ENCODE measurements at regions not wholly inside any gene's neighbourhood (a gene's known extent, or its start where the extent isn't known, plus 50 kb on each side); places are given as distances from the start of the nearest gene placed in this dataset.

DNA sequence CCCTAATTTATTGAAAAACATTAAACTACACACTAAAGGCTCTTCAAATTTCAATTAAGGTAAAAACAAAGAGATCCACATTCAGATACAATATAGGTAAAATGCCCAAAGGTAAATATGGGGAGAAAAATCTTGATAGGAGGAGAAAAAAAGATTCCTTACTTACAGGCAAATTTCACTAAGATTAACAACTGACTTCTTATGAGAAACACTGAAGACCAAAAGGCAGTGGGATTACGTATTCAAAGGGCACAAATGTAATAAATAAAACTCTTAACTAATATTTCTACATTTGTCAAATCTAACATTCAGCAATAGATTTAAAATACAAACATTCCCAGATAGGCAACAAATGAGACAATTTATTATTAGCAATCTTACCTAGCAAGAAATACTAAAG is 829.3 kb downstream of the SH3BGRL start:
- Mint-ChIP-seq H3K36me3 (no peaks in the 10 kb centered on the region), H3K9me3 (peaks cover 70% of the 10 kb centered on the region), H3K4me3 (no peak overlapping the region), H3K27ac (no peak overlapping the region), H3K27me3 (ENCODE audit: low read depth) (no peaks in the 10 kb centered on the region), H3K4me1 (no peaks in the 10 kb centered on the region)
- TF ChIP-seq, protein P1, sequence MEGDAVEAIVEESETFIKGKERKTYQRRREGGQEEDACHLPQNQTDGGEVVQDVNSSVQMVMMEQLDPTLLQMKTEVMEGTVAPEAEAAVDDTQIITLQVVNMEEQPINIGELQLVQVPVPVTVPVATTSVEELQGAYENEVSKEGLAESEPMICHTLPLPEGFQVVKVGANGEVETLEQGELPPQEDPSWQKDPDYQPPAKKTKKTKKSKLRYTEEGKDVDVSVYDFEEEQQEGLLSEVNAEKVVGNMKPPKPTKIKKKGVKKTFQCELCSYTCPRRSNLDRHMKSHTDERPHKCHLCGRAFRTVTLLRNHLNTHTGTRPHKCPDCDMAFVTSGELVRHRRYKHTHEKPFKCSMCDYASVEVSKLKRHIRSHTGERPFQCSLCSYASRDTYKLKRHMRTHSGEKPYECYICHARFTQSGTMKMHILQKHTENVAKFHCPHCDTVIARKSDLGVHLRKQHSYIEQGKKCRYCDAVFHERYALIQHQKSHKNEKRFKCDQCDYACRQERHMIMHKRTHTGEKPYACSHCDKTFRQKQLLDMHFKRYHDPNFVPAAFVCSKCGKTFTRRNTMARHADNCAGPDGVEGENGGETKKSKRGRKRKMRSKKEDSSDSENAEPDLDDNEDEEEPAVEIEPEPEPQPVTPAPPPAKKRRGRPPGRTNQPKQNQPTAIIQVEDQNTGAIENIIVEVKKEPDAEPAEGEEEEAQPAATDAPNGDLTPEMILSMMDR (IDR thresholded peaks at IDR 0.05; ENCODE audit: unreplicated experiment): no peak
- DNase-seq (ENCODE audit: low spot score in 2 of 2, unreplicated experiment in 2 of 2): no peak

DNA sequence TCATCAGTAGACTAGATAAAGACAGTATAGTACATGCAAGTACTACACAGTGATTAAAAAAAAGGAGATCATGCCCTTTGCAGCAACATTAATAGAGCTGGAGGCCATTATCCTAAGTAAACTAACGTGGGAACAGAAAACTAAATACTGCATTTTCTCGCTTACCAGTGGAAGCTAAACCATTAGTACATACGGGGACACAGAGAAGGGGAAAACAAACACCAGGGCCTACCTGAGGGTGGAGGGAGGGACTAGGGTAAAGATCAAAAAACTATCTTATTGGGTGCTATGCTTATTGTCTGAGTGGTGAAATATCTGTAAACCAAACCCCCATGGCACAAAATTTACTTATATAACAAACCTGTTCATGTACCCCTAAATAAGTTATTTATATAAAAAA is 836.9 kb downstream of the SH3BGRL start:
- Mint-ChIP-seq H3K4me1 (no peaks in the 10 kb centered on the region), H3K4me3 (no peak overlapping the region), H3K36me3 (no peaks in the 10 kb centered on the region), H3K27ac (no peak overlapping the region), H3K27me3 (ENCODE audit: low read depth) (no peaks in the 10 kb centered on the region), H3K9me3 (peaks cover 43% of the 10 kb centered on the region)
- DNase-seq (ENCODE audit: low spot score in 2 of 2, unreplicated experiment in 2 of 2): no peak
- TF ChIP-seq, protein P1 (IDR thresholded peaks at IDR 0.05; ENCODE audit: unreplicated experiment): no peak

GRCh38 chrX:82041034-82041433 is 839.1 kb downstream of the SH3BGRL start:
- Mint-ChIP-seq H3K27me3 (ENCODE audit: low read depth) (no peaks in the 10 kb centered on the region), H3K4me3 (no peak overlapping the region), H3K4me1 (no peaks in the 10 kb centered on the region), H3K36me3 (no peaks in the 10 kb centered on the region), H3K27ac (no peak overlapping the region), H3K9me3 (peaks cover 37% of the 10 kb centered on the region)
- TF ChIP-seq, protein P1 (IDR thresholded peaks at IDR 0.05; ENCODE audit: unreplicated experiment): no peak
- DNase-seq (ENCODE audit: low spot score in 2 of 2, unreplicated experiment in 2 of 2): no peak

DNA sequence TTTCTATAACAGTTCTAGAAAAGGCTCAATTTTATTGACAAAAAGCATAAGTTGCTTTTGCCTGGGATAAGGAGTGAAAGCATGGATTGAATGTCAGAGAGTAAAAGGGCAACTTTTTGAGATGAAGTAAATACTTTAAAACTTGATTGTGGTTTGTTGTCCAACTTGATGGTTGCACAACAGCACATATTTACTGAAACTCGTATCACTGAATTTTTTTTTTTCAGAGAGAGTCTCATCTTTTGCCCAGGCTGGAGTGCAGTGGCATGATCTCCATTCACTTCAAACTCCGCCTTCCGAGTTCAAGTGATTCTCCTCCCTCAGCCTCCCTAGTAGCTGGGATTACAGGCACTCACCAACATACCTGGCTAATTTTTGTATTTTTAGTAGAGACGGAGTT is 856.8 kb downstream of the SH3BGRL start:
- Mint-ChIP-seq H3K4me3 (no peak overlapping the region), H3K27me3 (ENCODE audit: low read depth) (no peaks in the 10 kb centered on the region), H3K4me1 (no peaks in the 10 kb centered on the region), H3K27ac (no peak overlapping the region), H3K9me3 (peaks cover 57% of the 10 kb centered on the region), H3K36me3 (no peaks in the 10 kb centered on the region)
- TF ChIP-seq, protein P1 (IDR thresholded peaks at IDR 0.05; ENCODE audit: unreplicated experiment): no peak
- DNase-seq (ENCODE audit: low spot score in 2 of 2, unreplicated experiment in 2 of 2): no peak

DNA sequence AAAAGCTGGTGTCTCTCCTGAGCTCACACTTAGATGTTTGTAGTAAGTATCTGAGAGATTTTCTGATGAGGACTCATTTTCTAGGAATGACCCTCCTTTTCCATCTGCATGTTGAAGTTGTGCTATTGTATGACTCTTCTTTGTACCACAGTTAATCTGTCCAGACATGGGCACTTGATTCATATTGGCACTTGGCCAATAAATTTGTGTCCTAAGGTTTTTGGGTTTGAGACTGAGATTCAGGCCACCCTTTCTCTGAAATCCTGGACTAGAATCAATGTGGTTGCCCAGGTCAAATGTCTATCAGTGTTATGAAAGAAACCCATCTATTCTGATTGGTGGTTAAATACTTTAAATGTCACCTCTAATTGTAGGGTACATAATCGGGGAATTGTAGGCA is 869.0 kb downstream of the SH3BGRL start:
- H3K36me3 Mint-ChIP-seq: no peaks in the 10 kb centered on the region
- H3K4me1 Mint-ChIP-seq: no peaks in the 10 kb centered on the region
- H3K9me3 Mint-ChIP-seq: peaks cover 46% of the 10 kb centered on the region
- TF ChIP-seq, protein P1 (IDR thresholded peaks at IDR 0.05; ENCODE audit: unreplicated experiment): no peak
- no peak for DNase-seq (ENCODE audit: low spot score in 2 of 2, unreplicated experiment in 2 of 2)
- H3K4me3 Mint-ChIP-seq: no peak overlapping the region
- no peak overlapping the region for H3K27ac Mint-ChIP-seq
- no peaks in the 10 kb centered on the region for H3K27me3 Mint-ChIP-seq (ENCODE audit: low read depth)

- H3K36me3 Mint-ChIP-seq: no peaks in the 10 kb centered on the region
- peaks cover 60% of the 10 kb centered on the region for H3K9me3 Mint-ChIP-seq
- no peak for DNase-seq (ENCODE audit: low spot score in 2 of 2, unreplicated experiment in 2 of 2)
- no peaks in the 10 kb centered on the region for H3K27me3 Mint-ChIP-seq (ENCODE audit: low read depth)
- H3K4me3 Mint-ChIP-seq: no peak overlapping the region
- no peaks in the 10 kb centered on the region for H3K4me1 Mint-ChIP-seq
- TF ChIP-seq, protein P1 (IDR thresholded peaks at IDR 0.05; ENCODE audit: unreplicated experiment): no peak
- H3K27ac Mint-ChIP-seq: no peak overlapping the region
Observed at GRCh38 chrX:82081027-82081426, 879.1 kb downstream of the SH3BGRL start.
